GM12892 (cell line): ENCODE measurements at regions not wholly inside any gene's neighbourhood (a gene's known extent, or its start where the extent isn't known, plus 50 kb on each side); places are given as distances from the start of the nearest gene placed in this dataset.
"Not testable (repeated sequence)": the region's sequence is repeated elsewhere in the genome, so short reads cannot be mapped to it uniquely, and the experiment has no call there.

ENCODE experiments used
- POLR2A ChIP-seq: IDR thresholded peaks from 2 replicates; pipeline ENCODE4 v1.6.1; 2011; ENCODE audit warnings: low read depth, low read length, control low read depth
- POLR2AphosphoS5 ChIP-seq: IDR thresholded peaks from 2 replicates; pipeline ENCODE4 v1.6.1; 2011; ENCODE audit warnings: low read depth, low read length, control low read depth
- TAF1 ChIP-seq: IDR thresholded peaks from 2 replicates; pipeline ENCODE4 v1.6.1; 2011; ENCODE audit warnings: low read depth, mild to moderate bottlenecking, control low read depth, low read length, borderline replicate concordance

DNA sequence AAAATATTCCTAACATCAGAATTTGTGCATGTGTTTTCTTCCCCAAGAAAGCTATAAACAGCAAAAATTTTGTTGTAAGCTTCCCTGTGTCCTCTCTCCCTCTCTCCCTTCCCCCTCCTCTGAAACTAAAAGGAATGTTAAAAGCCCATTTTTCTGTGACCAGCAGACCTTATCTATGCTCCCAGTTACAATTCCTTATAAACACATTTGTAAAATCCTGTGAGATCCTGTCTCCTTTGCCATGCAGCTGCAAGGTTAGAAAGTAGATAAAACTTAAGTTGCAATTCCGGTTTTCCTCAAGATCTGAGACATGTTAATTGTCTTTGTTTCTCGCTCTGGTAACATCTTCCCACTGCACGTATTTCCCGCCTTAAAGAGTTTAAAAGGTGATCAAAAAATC is 370.3 kb upstream of the TRPC7 start:
- TF ChIP-seq POLR2A, POLR2AphosphoS5, TAF1: not testable (repeated sequence)
